Gastroesophageal sphincter (tissue), 4 donors: ENCODE measurements at regions not wholly inside any gene's neighbourhood (a gene's known extent, or its start where the extent isn't known, plus 50 kb on each side); places are given as distances from the start of the nearest gene placed in this dataset.
A peak's percentile ranks its signal among the peaks of the same experiment; 100 is the strongest.

Experiments used
- ATAC-seq: fragments of 150-250 bp; one replicate; pipeline ENCODE4 v1.9.1; 2016; ENCODE audit warnings: mild to moderate bottlenecking, moderate library complexity
- H3K27ac ChIP-seq, 4 donors: fragments of 200-600 bp; sonication (generic) in 3 of 4; 1 replicate in 3 of 4; 2 replicates in 1 of 4; pipeline ENCODE4 v1.5.1; 2016 to 2019
- H3K27me3 ChIP-seq: fragments of 200-600 bp; sonication (generic); one replicate; pipeline ENCODE4 v1.5.1; 2019
- H3K36me3 ChIP-seq, 2 donors: fragments of 200-600 bp; sonication (generic); one replicate each; pipeline ENCODE4 v1.5.1; 2019; ENCODE audit warnings: control low read depth in 1 of 2
- H3K4me1 ChIP-seq, 3 donors: fragments of 200-600 bp; sonication (generic); 1 replicate in 2 of 3; 2 replicates in 1 of 3; pipeline ENCODE4 v1.5.1; 2016 to 2019; ENCODE audit warnings: control low read depth in 2 of 3
- H3K4me3 ChIP-seq, 2 donors: fragments of 200-600 bp; sonication (generic); one replicate each; pipeline ENCODE4 v1.5.1; 2019; ENCODE audit warnings: mild to moderate bottlenecking in 1 of 2, moderate library complexity in 1 of 2
- H3K9me3 ChIP-seq, 3 donors: fragments of 200-600 bp; sonication (generic); one replicate each; pipeline ENCODE4 v1.5.1; 2017 to 2019; ENCODE audit warnings: control low read depth in 2 of 3
- CTCF ChIP-seq, 4 experiments: fragments of 200-600 bp in 2 of 4; fragments of 450-650 bp in 2 of 4; sonication (generic) in 1 of 4; IDR thresholded peaks; one replicate each; pipeline ENCODE4 v1.5.1; 2017 to 2019; ENCODE audit warnings: antibody characterized with exemption in 4 of 4, mild to moderate bottlenecking in 2 of 4, moderate library complexity in 2 of 4
- EP300 ChIP-seq: sonication (generic); formaldehyde crosslinking; IDR thresholded peaks from one replicate; pipeline ENCODE4 v1.6.1; 2017; ENCODE audit warnings: antibody characterized with exemption, mild to moderate bottlenecking
- POLR2A ChIP-seq, 2 donors: fragments of 450-650 bp; IDR thresholded peaks; one replicate each; pipeline ENCODE4 v1.6.1; 2017; ENCODE audit warnings: antibody characterized with exemption in 2 of 2, mild to moderate bottlenecking in 2 of 2, moderate library complexity in 1 of 2
- POLR2AphosphoS5 ChIP-seq: sonication (generic); formaldehyde crosslinking; IDR thresholded peaks from one replicate; pipeline ENCODE4 v1.6.1; 2017; ENCODE audit warnings: antibody characterized with exemption
- WGBS, 2 donors: methylation state at CpG; one replicate each; pipeline ENCODE4 v1.1.5; 2018; ENCODE audit warnings: low coverage in 1 of 2; 5-methylcytosine and 5-hydroxymethylcytosine counted together

- H3K27me3 ChIP-seq, result no peaks in the 10 kb centered on the region
- no peak overlapping the region for H3K4me3 ChIP-seq
- 72 to 81% methylated on average over 5 of the region's 5 CpGs for whole genome bisulfite sequencing, 2 donors
- H3K9me3 ChIP-seq, result no peaks in the 10 kb centered on the region
- no peak overlapping the region for H3K27ac ChIP-seq
- H3K4me1 ChIP-seq, result no peaks in the 10 kb centered on the region
- no peak for TF ChIP-seq EP300
- TF ChIP-seq POLR2AphosphoS5, result no peak
- no peak for TF ChIP-seq POLR2A (IDR thresholded peaks at IDR 0.05)
- H3K36me3 ChIP-seq, result no peaks in the 10 kb centered on the region
- ATAC-seq, result peak; percentile 31
Measured at GRCh38 chr3:69500604-69501003, 114.7 kb upstream of the FRMD4B start.

GRCh38 chr3:69499899-69500421 lies 114.1 kb upstream of the FRMD4B start:
- H3K9me3 ChIP-seq, result no peaks in the 10 kb centered on the region
- H3K27me3 ChIP-seq, result no peaks in the 10 kb centered on the region
- H3K4me3 ChIP-seq, result no peak overlapping the region
- ATAC-seq, result peak; percentile 63
- no peaks in the 10 kb centered on the region for H3K4me1 ChIP-seq
- TF ChIP-seq EP300 (no peak), POLR2AphosphoS5 (no peak), CTCF (IDR thresholded peaks at IDR 0.05) (no peak), POLR2A (IDR thresholded peaks at IDR 0.05) (no peak)
- 82 to 88% methylated on average over 1 to 7 of the region's 9 CpGs for WGBS, 2 donors
- no peak overlapping the region for H3K27ac ChIP-seq
- no peaks in the 10 kb centered on the region for H3K36me3 ChIP-seq

GRCh38 chr3:69499422-69499821 lies 113.5 kb upstream of the FRMD4B start:
- Histone ChIP-seq H3K27me3 (no peaks in the 10 kb centered on the region), H3K27ac (no peak overlapping the region), H3K4me1 (no peaks in the 10 kb centered on the region), H3K4me3 (no peak overlapping the region), H3K9me3 (no peaks in the 10 kb centered on the region), H3K36me3 (no peaks in the 10 kb centered on the region)
- no peak for ATAC-seq
- 75 to 86% methylated on average over 3 of the region's 3 CpGs for WGBS, 2 donors
- no peak for TF ChIP-seq POLR2A (IDR thresholded peaks at IDR 0.05)
- TF ChIP-seq CTCF (IDR thresholded peaks at IDR 0.05), result no peak
- no peak for TF ChIP-seq POLR2AphosphoS5
- no peak for TF ChIP-seq EP300

GRCh38 chr3:69496856-69497255 lies 111.0 kb upstream of the FRMD4B start:
- Histone ChIP-seq H3K4me3 (no peak overlapping the region), H3K9me3 (no peaks in the 10 kb centered on the region), H3K4me1 (no peaks in the 10 kb centered on the region), H3K27me3 (no peaks in the 10 kb centered on the region), H3K27ac (no peak overlapping the region), H3K36me3 (no peaks in the 10 kb centered on the region)
- TF ChIP-seq POLR2A (IDR thresholded peaks at IDR 0.05), result no peak
- no peak for ATAC-seq
- 100% methylated on average over 3 of the region's 3 CpGs; no CpG with 5 or more reads in 1 of the 2 donors for WGBS, 2 donors

- Histone ChIP-seq H3K36me3 (no peaks in the 10 kb centered on the region), H3K4me3 (no peak overlapping the region), H3K27me3 (no peaks in the 10 kb centered on the region), H3K9me3 (no peaks in the 10 kb centered on the region), H3K4me1 (no peaks in the 10 kb centered on the region), H3K27ac (no peak overlapping the region)
- WGBS, 2 donors, result 26 to 34% methylated on average over 2 to 3 of the region's 3 CpGs
- TF ChIP-seq CTCF (IDR thresholded peaks at IDR 0.05), result no peak
- no peak for TF ChIP-seq POLR2AphosphoS5
- no peak for TF ChIP-seq EP300
- TF ChIP-seq POLR2A (IDR thresholded peaks at IDR 0.05), result no peak
- ATAC-seq, result no peak
Measured at GRCh38 chr3:69494185-69494584, 108.3 kb upstream of the FRMD4B start.

- TF ChIP-seq POLR2A (IDR thresholded peaks at IDR 0.05) (no peak), EP300 (no peak), POLR2AphosphoS5 (no peak), CTCF (IDR thresholded peaks at IDR 0.05) (no peak)
- no peaks in the 10 kb centered on the region for H3K36me3 ChIP-seq
- ATAC-seq, result no peak
- no peaks in the 10 kb centered on the region for H3K4me1 ChIP-seq
- H3K4me3 ChIP-seq, result no peak overlapping the region
- no peak overlapping the region for H3K27ac ChIP-seq
- H3K27me3 ChIP-seq, result no peaks in the 10 kb centered on the region
- WGBS, 2 donors, result 77 to 89% methylated on average over 3 of the region's 3 CpGs
- H3K9me3 ChIP-seq, result no peaks in the 10 kb centered on the region
Measured at GRCh38 chr3:69493157-69493556, 107.3 kb upstream of the FRMD4B start.
